Retinal pigment epithelial cell (primary cell): ENCODE measurements at regions not wholly inside any gene's neighbourhood (a gene's known extent, or its start where the extent isn't known, plus 50 kb on each side); places are given as distances from the start of the nearest gene placed in this dataset.

Experiments
- DNase-seq: peaks from one replicate; pipeline ENCODE4 v3.0.0-alpha.2; 2010; ENCODE audit warnings: low read depth
- H3K4me3 ChIP-seq: 2 replicates; pipeline ENCODE4 v1.5.1; 2011; ENCODE audit warnings: mild to moderate bottlenecking, low read length, control low read depth, moderate library complexity
- TF ChIP-seq, protein P1 (sequence below): conservative IDR thresholded peaks from 2 replicates; pipeline ENCODE4 v1.5.1; 2011; ENCODE audit warnings: low read depth, low read length, control low read depth, inconsistent platforms

- no peak for DNase-seq
- TF ChIP-seq, protein P1, sequence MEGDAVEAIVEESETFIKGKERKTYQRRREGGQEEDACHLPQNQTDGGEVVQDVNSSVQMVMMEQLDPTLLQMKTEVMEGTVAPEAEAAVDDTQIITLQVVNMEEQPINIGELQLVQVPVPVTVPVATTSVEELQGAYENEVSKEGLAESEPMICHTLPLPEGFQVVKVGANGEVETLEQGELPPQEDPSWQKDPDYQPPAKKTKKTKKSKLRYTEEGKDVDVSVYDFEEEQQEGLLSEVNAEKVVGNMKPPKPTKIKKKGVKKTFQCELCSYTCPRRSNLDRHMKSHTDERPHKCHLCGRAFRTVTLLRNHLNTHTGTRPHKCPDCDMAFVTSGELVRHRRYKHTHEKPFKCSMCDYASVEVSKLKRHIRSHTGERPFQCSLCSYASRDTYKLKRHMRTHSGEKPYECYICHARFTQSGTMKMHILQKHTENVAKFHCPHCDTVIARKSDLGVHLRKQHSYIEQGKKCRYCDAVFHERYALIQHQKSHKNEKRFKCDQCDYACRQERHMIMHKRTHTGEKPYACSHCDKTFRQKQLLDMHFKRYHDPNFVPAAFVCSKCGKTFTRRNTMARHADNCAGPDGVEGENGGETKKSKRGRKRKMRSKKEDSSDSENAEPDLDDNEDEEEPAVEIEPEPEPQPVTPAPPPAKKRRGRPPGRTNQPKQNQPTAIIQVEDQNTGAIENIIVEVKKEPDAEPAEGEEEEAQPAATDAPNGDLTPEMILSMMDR, result no peak
- H3K4me3 ChIP-seq, result no peak overlapping the region
Measured at GRCh38 chr1:104702731-104703130, 953.0 kb downstream of the AMY1C start.

GRCh38 chr1:104706631-104707147 is 957.0 kb downstream of the AMY1C start:
- TF ChIP-seq, protein P1, result no peak
- no peak for DNase-seq

DNA sequence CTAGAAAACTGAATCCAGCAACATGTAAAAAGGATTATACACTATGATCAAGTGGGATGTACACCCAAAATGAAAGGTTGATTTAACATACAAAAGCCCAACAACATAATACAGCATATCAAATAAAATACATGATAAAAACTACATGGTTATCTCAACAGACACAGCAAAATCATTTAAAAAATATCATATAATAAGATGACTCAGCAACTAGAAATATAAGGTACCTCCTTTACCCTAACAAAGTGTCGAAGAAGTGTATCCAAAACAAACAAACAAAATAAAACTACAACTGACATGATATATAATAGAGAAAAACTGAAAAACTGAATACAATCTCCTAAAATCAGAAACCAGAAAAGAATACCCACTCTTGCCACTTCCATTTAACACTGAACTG is 969.1 kb downstream of the AMY1C start:
- DNase-seq, result no peak
- TF ChIP-seq, protein P1, result no peak
- no peak overlapping the region for H3K4me3 ChIP-seq

More at GRCh38 chr1:104706631-104707147, 957.0 kb downstream of the AMY1C start:
- no peak overlapping the region for H3K4me3 ChIP-seq

DNA sequence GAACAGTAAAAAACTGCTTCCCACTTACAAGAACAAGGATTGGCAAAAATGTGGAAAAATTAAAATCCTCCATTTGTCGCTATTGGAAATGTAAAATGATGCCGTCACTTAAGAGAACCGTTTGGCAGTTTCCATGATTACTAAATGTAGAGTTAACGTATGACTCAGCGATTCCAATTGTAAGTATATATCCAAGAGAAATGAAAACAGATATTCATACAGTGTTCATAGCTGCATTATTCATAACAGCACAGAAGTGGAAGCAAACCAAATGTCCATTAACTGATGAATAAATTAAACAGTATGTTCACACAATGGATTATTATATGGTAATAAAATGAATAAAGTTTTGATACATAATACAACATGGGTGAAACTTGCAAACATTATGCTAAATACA is 971.0 kb downstream of the AMY1C start:
- TF ChIP-seq, protein P1, result no peak
- no peak overlapping the region for H3K4me3 ChIP-seq
- DNase-seq, result no peak

DNA sequence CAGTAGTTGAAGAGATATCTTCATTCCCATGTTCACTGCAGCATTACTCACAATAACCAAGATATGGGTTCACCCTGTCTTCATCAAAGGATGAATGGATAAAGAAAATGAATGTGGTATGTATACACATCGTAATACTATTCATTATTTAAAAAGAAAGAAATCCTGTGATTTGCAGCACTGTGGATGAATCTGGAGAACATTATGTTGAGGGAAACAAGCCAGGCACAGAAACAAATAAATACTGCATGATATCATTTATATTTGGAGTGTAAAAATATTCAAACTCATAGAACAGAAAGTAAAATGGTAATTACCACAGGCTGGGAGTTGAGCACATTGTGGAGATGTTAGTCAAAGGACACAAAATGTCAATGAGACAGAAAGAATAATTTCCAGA is 977.2 kb downstream of the AMY1C start:
- H3K4me3 ChIP-seq, result no peak overlapping the region
- TF ChIP-seq, protein P1, result no peak
- DNase-seq, result no peak

DNA sequence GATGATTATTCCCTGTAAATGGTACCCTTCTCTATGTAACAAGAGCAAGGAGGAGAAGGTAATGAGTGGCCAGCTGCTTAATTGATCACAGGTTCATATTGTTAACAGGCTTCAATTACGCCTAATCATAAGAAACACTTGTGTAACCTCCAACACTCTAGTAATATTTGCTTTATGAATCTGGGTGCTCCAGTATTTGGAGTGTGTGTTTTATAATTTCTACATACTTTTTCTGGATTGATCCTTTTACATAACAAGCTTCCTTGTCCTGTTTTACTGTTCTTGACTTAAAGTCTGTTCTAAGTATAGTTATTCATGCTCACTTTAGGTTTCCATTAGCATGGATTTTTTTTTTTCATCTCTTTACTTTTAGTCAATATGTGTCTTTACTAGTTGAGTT is 984.2 kb downstream of the AMY1C start:
- TF ChIP-seq, protein P1, result no peak
- DNase-seq, result no peak
- H3K4me3 ChIP-seq, result no peak overlapping the region

GRCh38 chr1:104745875-104746274 is 996.2 kb downstream of the AMY1C start:
- H3K4me3 ChIP-seq, result no peak overlapping the region
- DNase-seq, result no peak
- TF ChIP-seq, protein P1, result no peak
